Esophagus mucosa (tissue), 1 donor: ENCODE measurements at regions not wholly inside any gene's neighbourhood (a gene's known extent, or its start where the extent isn't known, plus 50 kb on each side); places are given as distances from the start of the nearest gene placed in this dataset.
A peak's percentile ranks its signal among the peaks of the same experiment; 100 is the strongest.

Experiments
- ATAC-seq: fragments of 200-7000 bp; cut with Tn5 transposase; one replicate; pipeline ENCODE4 v1.9.1; 2020
- donor health status: DM: yes; HTN: yes; CAD: no.

GRCh38 chr6:167583412-167583811, 243.3 kb upstream of the AFDN start:
- ATAC-seq: no peak

GRCh38 chr6:167588181-167588919, 238.4 kb upstream of the AFDN start:
- peak; percentile 37 for ATAC-seq

- no peak for ATAC-seq
These were observed 237.6 kb upstream of the AFDN start for GRCh38 chr6:167588920-167589614.

GRCh38 chr6:167589615-167589940, 237.1 kb upstream of the AFDN start:
- ATAC-seq: no peak

- ATAC-seq: no peak
These were observed 236.5 kb upstream of the AFDN start for GRCh38 chr6:167590193-167590592.
